ENCODE measurements at regions not wholly inside any gene's neighbourhood (a gene's known extent, or its start where the extent isn't known, plus 50 kb on each side); places are given as distances from the start of the nearest gene placed in this dataset.
"Not testable (repeated sequence)": the region's sequence is repeated elsewhere in the genome, so short reads cannot be mapped to it uniquely, and the experiment has no call there.

GRCh38 chr22:44628835-44629234, 73.2 kb upstream of the PRR5 start:
- DNase-seq (ENCODE audit: low spot score) = no peak

GRCh38 chr22:44628273-44628672, 73.7 kb upstream of the PRR5 start:
- DNase-seq (ENCODE audit: low spot score) = no peak

GRCh38 chr22:44627521-44628139, 74.4 kb upstream of the PRR5 start:
- DNase-seq (ENCODE audit: low spot score) = no peak

GRCh38 chr22:44625981-44626687, 75.9 kb upstream of the PRR5 start:
- DNase-seq (ENCODE audit: low spot score) = peak; percentile 88

GRCh38 chr22:44625421-44625760, 76.6 kb upstream of the PRR5 start:
- no peak for DNase-seq (ENCODE audit: low spot score)

- no peak for DNase-seq (ENCODE audit: low spot score)
Measured at GRCh38 chr22:44624689-44625420, 77.1 kb upstream of the PRR5 start.

GRCh38 chr22:44623771-44624510, 78.1 kb upstream of the PRR5 start:
- DNase-seq (ENCODE audit: low spot score) = peak; percentile 75

GRCh38 chr22:44622679-44623078, 79.3 kb upstream of the PRR5 start:
- no peak for DNase-seq (ENCODE audit: low spot score)

GRCh38 chr22:44622147-44622427, 79.9 kb upstream of the PRR5 start:
- peak; percentile 73 for DNase-seq (ENCODE audit: low spot score)

- DNase-seq (ENCODE audit: low spot score) = no peak
Measured at GRCh38 chr22:44621401-44622146, 80.4 kb upstream of the PRR5 start.

GRCh38 chr22:44620841-44621257, 81.2 kb upstream of the PRR5 start:
- DNase-seq (ENCODE audit: low spot score) = no peak

- DNase-seq (ENCODE audit: low spot score) = peak; percentile 88
Measured at GRCh38 chr22:44620129-44620840, 81.7 kb upstream of the PRR5 start.

- DNase-seq (ENCODE audit: low spot score) = not testable (repeated sequence)
Measured at GRCh38 chr22:44619560-44620128, 82.4 kb upstream of the PRR5 start.

GRCh38 chr22:44618910-44619309, 83.1 kb upstream of the PRR5 start:
- not testable (repeated sequence) for DNase-seq (ENCODE audit: low spot score)

- DNase-seq (ENCODE audit: low spot score) = no peak
Measured at GRCh38 chr22:44618400-44618799, 83.6 kb upstream of the PRR5 start.

GRCh38 chr22:44617828-44618227, 84.2 kb upstream of the PRR5 start:
- no peak for DNase-seq (ENCODE audit: low spot score)

- DNase-seq (ENCODE audit: low spot score) = no peak
Measured at GRCh38 chr22:44616882-44617655, 84.9 kb upstream of the PRR5 start.

- no peak for DNase-seq (ENCODE audit: low spot score)
Measured at GRCh38 chr22:44616461-44616860, 85.5 kb upstream of the PRR5 start.

- DNase-seq (ENCODE audit: low spot score) = no peak
Measured at GRCh38 chr22:44615602-44616180, 86.3 kb upstream of the PRR5 start.

GRCh38 chr22:44615146-44615545, 86.9 kb upstream of the PRR5 start:
- DNase-seq (ENCODE audit: low spot score) = no peak

Data from D341Med (cell line).